Endothelial cell of umbilical vein (primary cell): ENCODE measurements at regions not wholly inside any gene's neighbourhood (a gene's known extent, or its start where the extent isn't known, plus 50 kb on each side); places are given as distances from the start of the nearest gene placed in this dataset.

Source experiments
- BruUV-seq: library from RNA; stranded (reverse); fragments of 400-500 nt; replicated peaks from 2 replicates; lab custom pipeline; 2021; lab: Mats Ljungman, UMichigan
- CTCF ChIA-PET: fragments of 300-600, 350-600 bp; sonication (Branson Sonifier 250); formaldehyde crosslinking; loops from one replicate; lab custom pipeline; 2021; ENCODE audit warnings: antibody characterized with exemption, inconsistent platforms; lab: Charles Lee
- POLR2A ChIA-PET: fragments of 300-600, 350-600 bp; sonication (Branson Sonifier 250); formaldehyde crosslinking; loops from one replicate; lab custom pipeline; 2021; ENCODE audit warnings: antibody characterized with exemption, inconsistent platforms; lab: Charles Lee
- DNase-seq: peaks from one replicate; pipeline ENCODE4 v3.0.0-alpha.2; 2011; ENCODE audit warnings: low read depth, low spot score
- FAIRE-seq: peaks from 2 replicates; lab custom pipeline; 2011; peaks lifted over from hg19 to GRCh38; lab: Jason Lieb, UNC
- H2AFZ ChIP-seq: 2 replicates; pipeline ENCODE4 v1.6.0; 2012; ENCODE audit warnings: low read depth, low read length, control low read depth, inconsistent platforms
- H3K27ac ChIP-seq: 2 replicates; pipeline ENCODE4 v1.5.1; 2011; ENCODE audit warnings: low read depth, mild to moderate bottlenecking, control low read depth, low read length, moderate library complexity; ENCODE audit not compliant: insufficient read depth
- H3K27me3 ChIP-seq, 2 experiments: 2 replicates each; pipeline versions ENCODE4 v1.6.0 to v1.6.1; 2011; ENCODE audit warnings: low read length in 2 of 2, mixed read lengths in 1 of 2; ENCODE audit not compliant: control insufficient read depth in 2 of 2, insufficient read depth in 2 of 2
- H3K36me3 ChIP-seq, 2 experiments: 2 replicates in 1 of 2; 3 replicates in 1 of 2; pipeline ENCODE4 v1.5.1; 2011; ENCODE audit warnings: low read length in 2 of 2, mild to moderate bottlenecking in 1 of 2, moderate library complexity in 1 of 2; ENCODE audit not compliant: control insufficient read depth in 2 of 2, insufficient read depth in 2 of 2; ENCODE audit errors: extremely low read depth in 1 of 2
- H3K4me1 ChIP-seq: 3 replicates; pipeline ENCODE4 v1.5.1; 2011; ENCODE audit warnings: mild to moderate bottlenecking, low read length; ENCODE audit not compliant: control insufficient read depth, insufficient read depth; ENCODE audit errors: extremely low read depth
- H3K4me2 ChIP-seq: 2 replicates; pipeline ENCODE4 v1.6.1; 2011; ENCODE audit warnings: low read length, control low read depth, mixed read lengths; ENCODE audit not compliant: insufficient read depth
- H3K4me3 ChIP-seq, 3 experiments: fragments of 200-600 bp in 1 of 3; sonication (generic), shearing (Covaris generic) in 1 of 3; replicated peaks in 1 of 3; 2 replicates each; pipeline ENCODE4 v1.5.1; 2011 to 2016; ENCODE audit warnings: control low read depth in 3 of 3, low read length in 3 of 3, mild to moderate bottlenecking in 2 of 3, inconsistent platforms in 1 of 3, low read depth in 1 of 3, moderate library complexity in 1 of 3; ENCODE audit not compliant: insufficient read depth in 1 of 3
- H3K79me2 ChIP-seq: 2 replicates; pipeline ENCODE4 v1.6.0; 2012; ENCODE audit warnings: low read length, inconsistent platforms; ENCODE audit not compliant: control insufficient read depth, insufficient read depth
- H3K9ac ChIP-seq: replicated peaks from 2 replicates; pipeline ENCODE3; 2011; ENCODE audit warnings: low read length, control low read depth; ENCODE audit not compliant: insufficient read depth; ENCODE audit errors: extremely low read depth
- H3K9me1 ChIP-seq: replicated peaks from 3 replicates; pipeline ENCODE4 v1.6.0; 2011; ENCODE audit warnings: mild to moderate bottlenecking, low read length; ENCODE audit not compliant: control insufficient read depth, insufficient read depth; ENCODE audit errors: extremely low read depth
- H3K9me3 ChIP-seq: replicated peaks from 2 replicates; pipeline ENCODE4 v1.5.1; 2012; ENCODE audit warnings: low read length, inconsistent platforms; ENCODE audit not compliant: control insufficient read depth, insufficient read depth
- H4K20me1 ChIP-seq: replicated peaks from 2 replicates; pipeline ENCODE3; 2011; ENCODE audit warnings: mild to moderate bottlenecking, low read length; ENCODE audit not compliant: control insufficient read depth, insufficient read depth; ENCODE audit errors: extremely low read depth
- CTCF ChIP-seq, 2 donors: IDR thresholded peaks; 1 replicate in 1 of 2; 2 replicates in 1 of 2; pipeline ENCODE4 v1.5.1; 2011; ENCODE audit warnings: low read length in 2 of 2, mild to moderate bottlenecking in 2 of 2, moderate library complexity in 2 of 2, control low read depth in 1 of 2, inconsistent platforms in 1 of 2, low read depth in 1 of 2; ENCODE audit not compliant: insufficient read depth in 1 of 2; ENCODE audit errors: extremely low read depth in 1 of 2
- EZH2 ChIP-seq: IDR thresholded peaks from 2 replicates; pipeline ENCODE4 v1.6.1; 2012; ENCODE audit warnings: borderline replicate concordance, low read depth, mild to moderate bottlenecking, moderate library complexity, low read length, inconsistent platforms; ENCODE audit not compliant: severe bottlenecking
- FOS ChIP-seq: IDR thresholded peaks from 2 replicates; pipeline ENCODE4 v1.6.1; 2011; ENCODE audit warnings: mild to moderate bottlenecking, low read length, moderate library complexity, borderline replicate concordance; ENCODE audit not compliant: insufficient read depth
- GATA2 ChIP-seq: IDR thresholded peaks from 2 replicates; pipeline ENCODE4 v1.7.0; 2011; ENCODE audit warnings: low read depth, mild to moderate bottlenecking, moderate library complexity, mixed read lengths, low read length; ENCODE audit not compliant: insufficient read length, insufficient read depth
- JUN ChIP-seq: IDR thresholded peaks from 2 replicates; pipeline ENCODE4 v1.6.1; 2011; ENCODE audit warnings: borderline replicate concordance, low read depth; ENCODE audit not compliant: insufficient read length, insufficient read depth
- MAX ChIP-seq: IDR thresholded peaks from 2 replicates; pipeline ENCODE4 v1.6.1; 2011; ENCODE audit not compliant: insufficient read depth, insufficient read length
- MYC ChIP-seq: IDR thresholded peaks from one replicate; pipeline ENCODE4 v1.6.1; 2011; ENCODE audit warnings: mild to moderate bottlenecking, low read depth, low read length
- POLR2A ChIP-seq: IDR thresholded peaks from 2 replicates; pipeline ENCODE4 v1.6.1; 2012; ENCODE audit warnings: low read depth, mild to moderate bottlenecking, control low read depth, low read length
- POLR2AphosphoS5 ChIP-seq: IDR thresholded peaks from 2 replicates; pipeline ENCODE4 v1.6.1; 2012; ENCODE audit warnings: low read depth, mild to moderate bottlenecking, control low read depth, low read length, moderate library complexity; ENCODE audit not compliant: insufficient read depth
- dilution Hi-C: fragments of 300-500 bp; cut with MboI; formaldehyde crosslinking; loops from one replicate; pipeline ENCODE4 v1.15.0; 2019; ENCODE audit warnings: low sequenced_read_pairs; ENCODE audit not compliant: extremely low pct_ligation_motif_present
- intact Hi-C: fragments of 100-400 bp; cut with micrococcal nuclease; formaldehyde crosslinking; loops from one replicate; pipeline ENCODE4 v1.10.0; 2022

- H3K36me3 ChIP-seq = no peaks in the 10 kb centered on the region
- H3K9me1 ChIP-seq = no peaks in the 10 kb centered on the region
- H3K27ac ChIP-seq = no peak overlapping the region
- TF ChIP-seq JUN = no peak
- no peak for TF ChIP-seq POLR2AphosphoS5
- TF ChIP-seq CTCF (IDR thresholded peaks at IDR 0.05; ENCODE audit: extremely low read depth in 1 of 2, insufficient read depth in 1 of 2, low read depth in 1 of 2, low read length in 2 of 2) = no peak
- no peak for TF ChIP-seq FOS
- no peak for TF ChIP-seq EZH2
- TF ChIP-seq POLR2A = no peak
- no peak for TF ChIP-seq GATA2
- no peak for TF ChIP-seq MYC
- TF ChIP-seq MAX = no peak
- no TSS peak for BruUV-seq
- H2AFZ ChIP-seq = no peak overlapping the region
- H3K27me3 ChIP-seq = peaks cover 1 to 2% of the 10 kb centered on the region in 2 experiments
- H3K4me3 ChIP-seq = no peak overlapping the region
- intact Hi-C loops (no loop called here), dilution Hi-C loops (no loop called here)
- no peak overlapping the region for H3K4me2 ChIP-seq
- H3K9me3 ChIP-seq = no peaks in the 10 kb centered on the region
- no peaks in the 10 kb centered on the region for H3K79me2 ChIP-seq
- CTCF ChIA-PET = no interaction called here
- FAIRE-seq (no peak), DNase-seq (no peak)
- no peaks in the 10 kb centered on the region for H4K20me1 ChIP-seq
- POLR2A ChIA-PET = no interaction called here
- H3K4me1 ChIP-seq = no peaks in the 10 kb centered on the region
- no peak overlapping the region for H3K9ac ChIP-seq
Measured at GRCh38 chr9:17013010-17013409, 121.8 kb upstream of the CNTLN start.
